Stimulated activated CD8-positive, alpha-beta memory T cell treated with anti-CD3 and anti-CD28 coated beads, Interleukin-2, amount 100 ng/mL, for 48 hours (primary cell): ENCODE measurements at regions not wholly inside any gene's neighbourhood (a gene's known extent, or its start where the extent isn't known, plus 50 kb on each side); places are given as distances from the start of the nearest gene placed in this dataset.

Experiments
- DNase-seq, 2 donors: peaks; one replicate each; pipeline ENCODE4 v3.0.0-alpha.2; 2020; ENCODE audit warnings: low read depth in 2 of 2

DNA sequence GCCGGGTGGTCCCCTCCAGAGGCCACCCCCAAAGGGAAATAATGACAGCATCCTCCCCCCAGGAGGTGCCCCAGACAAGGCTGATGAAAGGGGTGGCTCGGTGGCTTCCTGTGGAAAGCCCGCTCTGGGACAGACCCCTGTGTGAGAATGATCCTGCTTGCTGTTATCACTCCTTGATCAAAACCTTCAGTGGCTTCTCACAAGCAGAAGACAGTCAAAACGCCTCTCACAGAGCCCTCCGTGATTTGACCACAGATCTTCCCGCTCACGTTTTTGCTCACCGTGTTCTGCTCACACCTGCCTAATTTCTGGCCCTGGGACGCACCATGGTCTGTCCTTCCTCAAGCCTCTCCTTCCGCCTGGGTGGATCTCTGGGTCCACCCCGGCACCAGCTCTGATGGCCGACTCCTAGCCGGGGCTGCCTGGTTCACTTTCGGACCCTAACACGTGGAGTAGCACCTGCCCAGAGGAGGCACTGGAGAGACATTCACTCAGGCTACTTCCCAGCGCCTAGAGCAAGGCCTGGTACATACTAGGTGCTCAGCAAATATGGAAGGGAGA is 210.4 kb downstream of the ANKRD60 start:
- no peak for DNase-seq

GRCh38 chr20:58017231-58017969 is 211.1 kb downstream of the ANKRD60 start:
- DNase-seq: no peak

DNA sequence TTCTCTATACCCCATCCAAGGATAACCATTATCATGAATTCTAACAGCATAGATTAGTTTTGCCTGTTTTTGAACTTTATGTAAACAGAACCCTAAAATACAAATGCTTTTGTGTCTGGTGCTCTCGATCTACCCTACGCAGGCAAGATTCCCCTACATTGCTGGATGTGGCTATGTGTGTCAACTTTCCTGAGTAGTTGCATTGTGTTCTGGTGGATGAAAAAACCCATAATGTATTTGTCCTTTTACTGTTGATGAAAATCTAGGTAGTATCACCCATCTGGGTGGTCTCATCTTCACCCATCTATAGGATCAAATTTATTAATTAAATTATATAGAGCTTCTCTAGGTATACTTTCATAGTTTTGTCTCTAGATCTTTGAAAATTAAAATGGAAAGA is 211.7 kb downstream of the ANKRD60 start:
- no peak for DNase-seq

DNA sequence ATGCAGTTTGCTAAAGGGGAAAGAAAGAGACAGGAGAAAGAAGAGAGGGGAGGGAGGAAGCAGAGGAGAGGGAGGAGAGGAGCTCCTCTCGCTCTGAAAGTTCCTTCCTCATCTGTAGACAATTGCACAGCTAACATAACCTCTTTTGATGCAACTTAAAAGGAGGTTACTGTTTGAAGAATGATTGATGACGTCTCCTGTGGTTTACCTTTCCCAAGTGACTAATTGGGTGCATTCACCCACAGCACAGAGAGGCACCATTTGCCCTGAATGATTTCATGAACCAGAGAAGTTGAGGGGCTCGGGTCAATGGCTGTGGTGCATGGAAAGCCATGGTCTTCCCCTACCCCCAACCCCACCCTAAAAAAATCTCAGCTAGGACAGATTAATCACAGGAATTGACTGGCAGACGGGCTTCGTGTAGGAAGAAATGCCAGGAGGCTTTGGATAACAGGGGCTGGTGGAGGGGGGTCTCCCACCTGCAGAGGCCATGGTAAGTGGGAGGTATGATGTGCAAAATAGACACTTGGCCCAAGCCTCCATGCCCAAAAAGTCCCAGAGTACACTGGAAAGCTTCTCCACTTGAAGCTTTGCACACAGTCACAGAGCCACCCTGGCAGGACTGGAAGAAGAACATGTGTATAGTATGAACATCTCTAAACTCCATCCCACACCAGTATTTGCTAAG is 213.7 kb downstream of the ANKRD60 start:
- DNase-seq: no peak

- DNase-seq: no peak
These were observed 215.5 kb downstream of the ANKRD60 start for GRCh38 chr20:58012731-58013510.

GRCh38 chr20:58011947-58012610 is 216.4 kb downstream of the ANKRD60 start:
- no peak for DNase-seq

- no peak for DNase-seq
These were observed 217.1 kb downstream of the ANKRD60 start for GRCh38 chr20:58011106-58011946.

GRCh38 chr20:58010666-58011065 is 217.8 kb downstream of the ANKRD60 start:
- no peak for DNase-seq

DNA sequence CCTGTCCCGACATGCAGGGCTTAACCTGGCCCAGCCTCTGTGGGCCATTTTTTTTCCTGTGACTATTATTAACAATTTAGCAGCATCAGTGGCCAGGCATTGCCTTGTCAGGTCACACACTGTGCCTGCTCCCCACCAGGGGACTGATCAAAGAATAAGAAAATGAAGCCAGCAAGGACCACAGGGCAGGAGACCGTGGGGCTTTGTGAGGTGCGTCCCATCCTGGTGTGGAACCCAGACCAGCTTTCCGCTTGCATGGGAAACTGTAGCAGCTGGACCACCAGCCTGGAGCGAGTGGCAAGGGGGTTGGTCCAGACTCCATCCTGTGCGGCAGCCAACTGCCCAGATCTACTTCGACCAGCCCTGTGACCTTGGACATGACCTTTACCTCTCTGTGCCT is 218.3 kb downstream of the ANKRD60 start:
- no peak for DNase-seq

DNA sequence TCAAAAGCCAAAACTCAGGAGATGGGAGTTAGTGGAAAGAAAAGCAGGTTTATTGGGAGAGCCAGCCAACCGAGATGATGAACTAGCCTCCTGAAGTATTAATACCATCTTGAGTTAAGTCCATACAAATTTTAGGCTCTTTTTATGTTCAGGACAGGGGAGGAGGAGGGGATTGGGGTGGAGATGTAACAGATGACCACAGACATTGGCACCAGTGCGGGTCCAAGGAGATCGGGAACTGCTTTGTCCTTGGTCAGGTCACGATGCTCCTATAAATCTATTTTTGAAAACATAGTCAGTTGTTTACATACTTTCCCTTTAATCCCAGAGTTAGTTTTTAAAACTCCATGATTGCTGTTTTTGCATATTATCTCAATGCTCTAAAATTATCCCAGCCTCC is 219.6 kb downstream of the ANKRD60 start:
- DNase-seq: no peak

- no peak for DNase-seq
These were observed 220.0 kb downstream of the ANKRD60 start for GRCh38 chr20:58008413-58008812.

DNA sequence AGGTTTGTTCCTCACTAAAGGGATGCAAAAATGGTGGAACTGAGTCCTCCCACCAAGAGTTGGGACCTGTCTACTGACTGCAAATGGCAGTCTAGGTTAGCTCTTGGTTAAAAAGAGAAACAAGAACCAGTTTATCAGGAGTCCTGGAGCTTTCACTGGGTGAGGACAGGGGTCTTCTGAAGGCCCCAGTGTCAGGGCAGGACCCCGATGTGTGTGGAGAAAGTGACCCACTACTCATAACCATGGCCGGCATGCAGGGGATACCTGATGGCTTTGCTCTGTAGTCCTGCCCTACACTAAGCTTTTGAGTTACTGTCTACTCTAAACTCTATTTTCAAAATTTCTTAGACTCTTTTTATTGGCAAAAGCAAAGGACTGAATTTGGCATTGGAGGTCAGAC is 220.5 kb downstream of the ANKRD60 start:
- DNase-seq: no peak

DNA sequence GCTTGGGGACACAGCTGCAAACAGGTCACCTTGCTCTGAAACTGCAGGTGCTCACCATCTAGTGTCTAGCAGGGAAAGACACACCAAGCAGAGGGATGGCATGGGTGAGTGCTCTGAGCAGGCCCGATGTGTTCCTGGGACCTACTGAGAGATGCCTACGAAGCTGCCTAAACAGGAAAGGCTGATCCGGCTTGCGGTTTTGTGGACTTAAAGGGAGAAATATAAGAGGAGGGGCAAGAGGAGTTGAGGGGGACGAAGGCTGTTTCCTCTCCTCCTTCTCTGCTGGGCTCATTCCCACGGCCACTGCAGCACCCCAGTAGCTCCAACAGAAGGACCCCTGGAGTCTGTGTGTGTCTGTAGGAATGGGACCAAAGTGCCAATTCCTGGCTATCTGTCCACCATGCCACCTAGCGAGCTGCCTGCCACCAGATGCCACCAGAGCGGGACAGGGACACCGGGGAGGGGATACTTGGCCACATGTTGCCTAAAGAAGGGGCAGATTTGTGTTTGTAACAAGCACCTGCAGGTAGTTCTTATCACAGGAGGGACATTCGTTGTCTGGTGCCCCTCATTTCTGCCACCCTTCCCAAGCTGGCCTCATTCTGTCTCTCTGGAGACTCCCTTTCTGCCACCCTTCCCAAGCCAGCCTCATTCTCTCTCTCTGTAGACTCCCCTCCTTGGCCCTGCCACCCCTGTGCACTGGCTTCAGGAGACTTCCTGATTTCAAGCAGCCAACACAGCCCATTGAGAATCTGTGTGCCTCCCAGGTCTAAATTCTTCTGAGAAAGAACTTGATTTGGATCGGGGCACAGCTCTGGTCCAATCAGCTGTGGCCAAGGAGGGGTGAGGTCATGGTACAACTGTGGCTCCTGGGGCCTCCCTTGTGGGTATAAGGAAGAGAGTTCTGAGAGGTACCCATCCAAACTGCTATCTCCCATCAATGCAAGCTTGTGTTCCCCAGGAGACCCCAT is 221.8 kb downstream of the ANKRD60 start:
- DNase-seq: no peak

GRCh38 chr20:58005581-58006345 is 222.7 kb downstream of the ANKRD60 start:
- no peak for DNase-seq

GRCh38 chr20:58004900-58005299 is 223.6 kb downstream of the ANKRD60 start:
- no peak for DNase-seq

DNA sequence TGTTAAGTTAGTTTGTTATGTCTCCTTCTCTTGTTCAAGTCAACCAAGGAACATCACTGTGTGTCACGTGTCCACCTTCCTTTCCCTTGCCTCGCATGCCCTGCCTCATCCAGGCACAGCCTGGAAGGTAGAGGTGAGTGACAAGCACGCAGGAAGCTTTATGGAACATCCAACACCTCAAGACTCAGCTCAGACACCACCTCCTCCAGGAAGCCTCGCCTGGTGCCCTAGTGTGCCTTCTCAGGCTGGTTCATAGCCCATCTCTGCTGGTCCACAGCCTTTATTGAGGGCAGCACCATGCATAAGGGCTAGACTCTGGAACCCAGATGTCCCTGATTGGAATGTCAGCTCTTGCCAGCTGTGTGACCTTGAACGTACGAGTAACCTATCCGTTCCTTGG is 224.3 kb downstream of the ANKRD60 start:
- no peak for DNase-seq

DNA sequence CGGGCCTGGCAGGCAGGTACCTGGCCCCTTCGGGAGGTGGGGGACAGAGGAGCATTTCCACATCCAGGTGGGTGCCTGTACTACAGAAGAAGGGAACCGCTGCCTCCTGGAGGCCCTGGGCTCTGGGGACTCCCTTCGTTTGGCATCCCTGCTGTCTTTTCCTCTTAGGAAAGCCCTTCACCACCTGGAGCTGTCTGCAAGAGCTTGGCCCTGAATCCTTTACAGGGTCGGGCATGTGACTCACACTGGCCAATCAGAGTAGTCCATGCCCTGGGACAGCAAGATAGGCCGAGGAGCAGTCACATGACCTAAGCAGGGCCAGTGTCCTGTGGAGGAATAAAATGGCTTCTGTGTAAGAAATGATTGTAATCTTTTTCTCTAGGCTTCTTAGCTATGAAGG is 224.9 kb downstream of the ANKRD60 start:
- DNase-seq: no peak

GRCh38 chr20:58002901-58003300 is 225.6 kb downstream of the ANKRD60 start:
- DNase-seq: no peak

DNA sequence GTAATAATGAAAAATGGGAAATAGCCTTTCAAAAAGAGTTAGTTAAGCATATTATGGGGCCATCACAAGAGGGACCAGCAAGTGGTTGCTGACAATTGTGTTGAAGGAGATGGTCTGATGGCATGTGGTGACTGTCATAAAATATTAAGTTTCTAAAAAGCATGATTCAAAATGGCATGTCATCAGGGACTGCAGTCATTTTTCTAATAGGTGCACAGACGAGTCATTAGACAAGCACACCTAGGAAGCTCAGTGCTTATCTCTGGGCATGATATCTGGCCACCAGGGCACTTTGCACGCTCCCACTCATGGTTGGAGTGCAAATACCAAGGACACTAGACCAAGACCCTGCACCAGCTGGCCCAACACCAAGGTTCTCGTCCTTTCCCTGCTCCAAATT is 226.5 kb downstream of the ANKRD60 start:
- no peak for DNase-seq
